ENCODE measurements at regions not wholly inside any gene's neighbourhood (a gene's known extent, or its start where the extent isn't known, plus 50 kb on each side); places are given as distances from the start of the nearest gene placed in this dataset.

DNA sequence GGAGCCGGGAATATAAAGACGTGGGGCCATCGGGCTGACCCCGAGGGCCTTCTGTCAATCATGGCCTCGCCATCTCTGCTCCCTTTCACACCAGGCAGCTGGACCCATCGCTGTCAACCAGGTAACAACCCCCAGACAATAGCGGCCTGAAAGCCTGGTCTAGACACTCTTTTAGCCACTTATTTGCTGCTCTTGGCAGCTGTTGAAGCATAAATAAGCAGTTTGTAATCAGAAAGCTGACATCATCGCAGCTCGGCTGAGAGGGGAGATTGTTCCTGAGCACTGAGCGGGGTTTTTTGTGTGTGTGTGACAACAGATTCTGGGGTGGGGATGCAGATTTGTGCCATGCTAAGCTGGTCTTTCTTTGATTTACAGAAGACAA lies 423.6 kb upstream of the POU3F3 start (continued):
- TF ChIP-seq MEF2A (IDR thresholded peaks at IDR 0.05; ENCODE audit: borderline replicate concordance, low read depth) (no peak), SIN3A (IDR thresholded peaks at IDR 0.05; ENCODE audit: borderline replicate concordance, low read depth, low read length) (no peak), NRF1 (IDR thresholded peaks at IDR 0.05; ENCODE audit: low read depth, low read length) (no peak), GABPA (IDR thresholded peaks at IDR 0.05; ENCODE audit: low read depth) (no peak), TEAD4 (IDR thresholded peaks at IDR 0.05; ENCODE audit: borderline replicate concordance, insufficient read depth) (no peak), TAF1 (IDR thresholded peaks at IDR 0.05; ENCODE audit: borderline replicate concordance, low read depth, low read length) (no peak)
- TF ChIP-seq, protein P1, sequence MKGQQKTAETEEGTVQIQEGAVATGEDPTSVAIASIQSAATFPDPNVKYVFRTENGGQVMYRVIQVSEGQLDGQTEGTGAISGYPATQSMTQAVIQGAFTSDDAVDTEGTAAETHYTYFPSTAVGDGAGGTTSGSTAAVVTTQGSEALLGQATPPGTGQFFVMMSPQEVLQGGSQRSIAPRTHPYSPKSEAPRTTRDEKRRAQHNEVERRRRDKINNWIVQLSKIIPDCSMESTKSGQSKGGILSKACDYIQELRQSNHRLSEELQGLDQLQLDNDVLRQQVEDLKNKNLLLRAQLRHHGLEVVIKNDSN (IDR thresholded peaks at IDR 0.05; ENCODE audit: borderline replicate concordance, low read depth): no peak

DNA sequence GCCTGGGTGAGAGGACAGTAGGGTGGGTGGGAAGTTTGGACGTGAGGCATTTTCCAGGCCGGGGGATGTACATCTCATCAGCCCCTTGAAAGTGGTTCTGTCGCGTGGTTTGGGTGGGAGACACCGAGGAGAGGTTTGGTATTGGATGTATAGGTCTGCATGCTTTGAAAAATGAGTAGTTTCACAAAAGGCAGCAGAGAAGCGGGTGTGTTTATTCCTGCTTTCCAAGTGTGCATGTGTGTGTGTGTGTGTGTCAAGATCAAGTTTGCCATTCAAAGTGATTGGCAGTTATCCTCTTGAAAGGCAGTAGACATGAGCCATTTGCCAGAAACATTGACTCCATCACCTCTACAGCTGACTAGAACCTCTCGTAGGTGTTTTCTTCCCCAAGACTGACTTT lies 423.1 kb upstream of the POU3F3 start:
- Histone ChIP-seq H3K4me3 (ENCODE audit: low read depth in 2 of 2, low read length in 1 of 2) (no peak overlapping the region), H3K9me2 (no peaks in the 10 kb centered on the region), H3K27ac (ENCODE audit: low read depth in 2 of 2, low read length in 1 of 2) (no peak overlapping the region), H3F3A (replicated peaks; ENCODE audit: insufficient read depth) (no peaks in the 10 kb centered on the region), H3K4me1 (ENCODE audit: control insufficient read depth in 1 of 2, insufficient read depth in 2 of 2, low read depth in 1 of 2, low read length in 1 of 2) (peaks cover 0 to 2% of the 10 kb centered on the region in 2 experiments; a peak in 2 of 4 replicates), H3K9me3 (no peaks in the 10 kb centered on the region; the same call in 1 of the 2 replicates), H3K27me3 (ENCODE audit: insufficient read depth) (no peaks in the 10 kb centered on the region), H3K36me3 (replicated peaks in 1 of 2; ENCODE audit: control insufficient read depth in 1 of 2, insufficient read depth in 2 of 2, low read length in 1 of 2) (no peaks in the 10 kb centered on the region), H3K79me2 (ENCODE audit: insufficient read depth) (no peaks in the 10 kb centered on the region), H3K9ac (no peak overlapping the region), H4K20me1 (ENCODE audit: insufficient read depth) (no peaks in the 10 kb centered on the region), H3K4me2 (no peak overlapping the region), H2AFZ (ENCODE audit: low read depth) (no peak overlapping the region)
- CTCF ChIA-PET: interaction anchor here (0.8 to 1.1 kb wide), 2 partner anchors 17 to 419 kb away, joined by 3 read pairs; no protein-coding TSS in a partner anchor
- no peak for DNase-seq
- WGBS (ENCODE audit: low lambda C conversion rate): 57% methylated on average over 7 of the region's 7 CpGs
- POLR2A ChIA-PET: no interaction called here
- TF ChIP-seq TEAD4 (IDR thresholded peaks at IDR 0.05; ENCODE audit: borderline replicate concordance, insufficient read depth): no peak
- TF ChIP-seq, protein P2, sequence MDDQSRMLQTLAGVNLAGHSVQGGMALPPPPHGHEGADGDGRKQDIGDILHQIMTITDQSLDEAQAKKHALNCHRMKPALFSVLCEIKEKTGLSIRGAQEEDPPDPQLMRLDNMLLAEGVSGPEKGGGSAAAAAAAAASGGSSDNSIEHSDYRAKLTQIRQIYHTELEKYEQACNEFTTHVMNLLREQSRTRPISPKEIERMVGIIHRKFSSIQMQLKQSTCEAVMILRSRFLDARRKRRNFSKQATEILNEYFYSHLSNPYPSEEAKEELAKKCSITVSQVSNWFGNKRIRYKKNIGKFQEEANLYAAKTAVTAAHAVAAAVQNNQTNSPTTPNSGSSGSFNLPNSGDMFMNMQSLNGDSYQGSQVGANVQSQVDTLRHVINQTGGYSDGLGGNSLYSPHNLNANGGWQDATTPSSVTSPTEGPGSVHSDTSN (IDR thresholded peaks at IDR 0.05): no peak
- TF ChIP-seq FOSL2 (IDR thresholded peaks at IDR 0.05; ENCODE audit: borderline replicate concordance, low read depth): no peak
- TF ChIP-seq RXRA (IDR thresholded peaks at IDR 0.05; ENCODE audit: borderline replicate concordance, low read depth): no peak
- TF ChIP-seq NRF1 (IDR thresholded peaks at IDR 0.05; ENCODE audit: low read depth, low read length): no peak
- TF ChIP-seq, protein P3, sequence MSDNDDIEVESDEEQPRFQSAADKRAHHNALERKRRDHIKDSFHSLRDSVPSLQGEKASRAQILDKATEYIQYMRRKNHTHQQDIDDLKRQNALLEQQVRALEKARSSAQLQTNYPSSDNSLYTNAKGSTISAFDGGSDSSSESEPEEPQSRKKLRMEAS (IDR thresholded peaks at IDR 0.05; ENCODE audit: low read depth): no peak
- TF ChIP-seq RFX5 (IDR thresholded peaks at IDR 0.05; ENCODE audit: low read length): no peak
- TF ChIP-seq, protein P4, sequence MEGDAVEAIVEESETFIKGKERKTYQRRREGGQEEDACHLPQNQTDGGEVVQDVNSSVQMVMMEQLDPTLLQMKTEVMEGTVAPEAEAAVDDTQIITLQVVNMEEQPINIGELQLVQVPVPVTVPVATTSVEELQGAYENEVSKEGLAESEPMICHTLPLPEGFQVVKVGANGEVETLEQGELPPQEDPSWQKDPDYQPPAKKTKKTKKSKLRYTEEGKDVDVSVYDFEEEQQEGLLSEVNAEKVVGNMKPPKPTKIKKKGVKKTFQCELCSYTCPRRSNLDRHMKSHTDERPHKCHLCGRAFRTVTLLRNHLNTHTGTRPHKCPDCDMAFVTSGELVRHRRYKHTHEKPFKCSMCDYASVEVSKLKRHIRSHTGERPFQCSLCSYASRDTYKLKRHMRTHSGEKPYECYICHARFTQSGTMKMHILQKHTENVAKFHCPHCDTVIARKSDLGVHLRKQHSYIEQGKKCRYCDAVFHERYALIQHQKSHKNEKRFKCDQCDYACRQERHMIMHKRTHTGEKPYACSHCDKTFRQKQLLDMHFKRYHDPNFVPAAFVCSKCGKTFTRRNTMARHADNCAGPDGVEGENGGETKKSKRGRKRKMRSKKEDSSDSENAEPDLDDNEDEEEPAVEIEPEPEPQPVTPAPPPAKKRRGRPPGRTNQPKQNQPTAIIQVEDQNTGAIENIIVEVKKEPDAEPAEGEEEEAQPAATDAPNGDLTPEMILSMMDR (IDR thresholded peaks at IDR 0.05): no peak
- TF ChIP-seq EZH2phosphoT487 (IDR thresholded peaks at IDR 0.05; ENCODE audit: borderline replicate concordance, low read depth): no peak
- TF ChIP-seq GATA2 (CRISPR knock-in tag; IDR thresholded peaks at IDR 0.05): no peak
- TF ChIP-seq TAF1 (IDR thresholded peaks at IDR 0.05; ENCODE audit: borderline replicate concordance, low read depth, low read length): no peak
- no peak for TF ChIP-seq POLR2AphosphoS5 (IDR thresholded peaks at IDR 0.05; ENCODE audit: low read depth, low read length)
- no peak for TF ChIP-seq NFIC (IDR thresholded peaks at IDR 0.05; ENCODE audit: borderline replicate concordance)
- no peak for TF ChIP-seq MEF2A (IDR thresholded peaks at IDR 0.05; ENCODE audit: borderline replicate concordance, low read depth)
- TF ChIP-seq, protein P1 (IDR thresholded peaks at IDR 0.05; ENCODE audit: borderline replicate concordance, low read depth): no peak
- TF ChIP-seq RCOR1 (IDR thresholded peaks at IDR 0.05; ENCODE audit: low read length): no peak
- TF ChIP-seq, protein P5, sequence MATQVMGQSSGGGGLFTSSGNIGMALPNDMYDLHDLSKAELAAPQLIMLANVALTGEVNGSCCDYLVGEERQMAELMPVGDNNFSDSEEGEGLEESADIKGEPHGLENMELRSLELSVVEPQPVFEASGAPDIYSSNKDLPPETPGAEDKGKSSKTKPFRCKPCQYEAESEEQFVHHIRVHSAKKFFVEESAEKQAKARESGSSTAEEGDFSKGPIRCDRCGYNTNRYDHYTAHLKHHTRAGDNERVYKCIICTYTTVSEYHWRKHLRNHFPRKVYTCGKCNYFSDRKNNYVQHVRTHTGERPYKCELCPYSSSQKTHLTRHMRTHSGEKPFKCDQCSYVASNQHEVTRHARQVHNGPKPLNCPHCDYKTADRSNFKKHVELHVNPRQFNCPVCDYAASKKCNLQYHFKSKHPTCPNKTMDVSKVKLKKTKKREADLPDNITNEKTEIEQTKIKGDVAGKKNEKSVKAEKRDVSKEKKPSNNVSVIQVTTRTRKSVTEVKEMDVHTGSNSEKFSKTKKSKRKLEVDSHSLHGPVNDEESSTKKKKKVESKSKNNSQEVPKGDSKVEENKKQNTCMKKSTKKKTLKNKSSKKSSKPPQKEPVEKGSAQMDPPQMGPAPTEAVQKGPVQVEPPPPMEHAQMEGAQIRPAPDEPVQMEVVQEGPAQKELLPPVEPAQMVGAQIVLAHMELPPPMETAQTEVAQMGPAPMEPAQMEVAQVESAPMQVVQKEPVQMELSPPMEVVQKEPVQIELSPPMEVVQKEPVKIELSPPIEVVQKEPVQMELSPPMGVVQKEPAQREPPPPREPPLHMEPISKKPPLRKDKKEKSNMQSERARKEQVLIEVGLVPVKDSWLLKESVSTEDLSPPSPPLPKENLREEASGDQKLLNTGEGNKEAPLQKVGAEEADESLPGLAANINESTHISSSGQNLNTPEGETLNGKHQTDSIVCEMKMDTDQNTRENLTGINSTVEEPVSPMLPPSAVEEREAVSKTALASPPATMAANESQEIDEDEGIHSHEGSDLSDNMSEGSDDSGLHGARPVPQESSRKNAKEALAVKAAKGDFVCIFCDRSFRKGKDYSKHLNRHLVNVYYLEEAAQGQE (IDR thresholded peaks at IDR 0.05; ENCODE audit: low read depth, low read length): no peak
